HG03066 (cell line): ENCODE measurements at regions not wholly inside any gene's neighbourhood (a gene's known extent, or its start where the extent isn't known, plus 50 kb on each side); places are given as distances from the start of the nearest gene placed in this dataset.

Experiments
- ATAC-seq: cut with Tn5 transposase; IDR thresholded peaks from one replicate; pipeline ENCODE4 v1.9.1; 2021; ENCODE audit warnings: low read depth; ENCODE audit not compliant: unreplicated experiment

DNA sequence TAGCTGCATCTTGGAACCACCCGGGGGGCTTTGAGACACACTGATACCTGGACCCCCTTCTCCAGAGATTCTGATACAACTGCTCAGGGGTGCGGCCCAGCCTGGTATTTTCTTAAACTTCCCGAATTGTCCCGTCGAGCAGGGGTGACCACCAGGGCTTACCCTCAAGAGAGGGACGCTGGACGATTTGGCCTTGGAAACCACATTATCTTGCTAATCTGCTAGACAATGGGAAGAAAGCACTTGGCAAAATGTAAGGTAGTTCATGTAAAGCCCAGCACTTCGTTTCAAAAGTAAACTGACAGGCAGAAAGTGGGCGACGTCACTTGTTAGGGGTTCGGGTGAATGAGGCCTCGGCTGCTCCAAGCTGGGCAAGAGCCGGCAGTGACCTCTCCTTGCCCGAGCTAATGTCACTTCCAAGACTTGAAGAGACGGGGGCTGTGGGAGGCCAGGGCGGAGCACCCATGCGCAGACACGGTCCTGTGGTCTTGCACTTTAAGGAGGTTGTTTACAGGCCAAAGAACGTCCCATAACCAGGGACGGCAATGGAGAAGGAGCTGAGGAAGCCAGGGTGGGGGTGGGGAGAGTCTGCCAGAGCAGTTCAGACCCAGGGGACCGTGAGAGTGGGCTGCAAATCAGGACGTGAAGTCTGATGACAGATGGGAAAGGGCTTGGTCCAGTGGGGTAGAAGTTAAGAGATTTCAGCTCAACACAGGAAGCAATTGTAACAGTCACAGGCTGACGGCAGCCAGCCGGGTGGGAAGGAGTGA lies 152.7 kb upstream of the GSE1 start:
- ATAC-seq = no peak

DNA sequence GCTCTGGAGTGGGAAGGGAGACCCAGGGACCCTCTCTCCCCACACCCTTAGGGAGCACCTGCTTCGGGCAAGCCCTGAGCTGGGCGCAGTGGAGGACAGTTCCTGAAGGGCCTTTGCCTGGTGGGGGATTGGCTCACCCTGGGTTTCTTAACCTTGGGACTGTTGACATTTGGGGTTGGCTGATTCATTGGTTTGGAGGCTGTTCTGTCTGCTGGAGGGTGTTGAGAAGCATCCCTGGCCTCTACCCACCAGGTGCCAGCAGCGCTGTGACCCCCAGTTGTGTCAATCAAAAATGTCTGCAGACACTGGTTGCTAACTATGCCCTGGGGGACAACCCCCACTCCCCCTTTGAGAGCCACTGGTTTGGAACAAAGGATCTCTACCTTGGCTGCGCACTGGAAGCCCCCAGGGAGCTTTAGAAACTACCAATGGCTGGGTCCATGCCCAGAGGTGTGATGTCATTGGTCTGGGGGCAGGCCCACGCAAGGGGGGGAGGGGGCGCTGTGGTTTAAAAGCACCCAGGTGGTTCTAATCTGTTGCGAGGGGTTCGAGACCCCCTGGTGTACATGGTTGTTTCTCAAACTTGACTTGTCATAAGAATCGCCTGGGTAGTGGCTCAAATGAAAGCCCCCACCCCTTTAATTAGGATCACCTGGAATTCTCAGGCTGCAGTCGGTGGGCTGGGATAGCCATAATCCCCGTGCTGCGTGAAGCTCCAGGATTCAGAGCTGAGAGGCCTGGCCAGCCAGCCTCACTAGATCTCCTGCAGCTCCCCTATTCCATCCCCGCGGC lies 151.9 kb upstream of the GSE1 start:
- no peak for ATAC-seq

DNA sequence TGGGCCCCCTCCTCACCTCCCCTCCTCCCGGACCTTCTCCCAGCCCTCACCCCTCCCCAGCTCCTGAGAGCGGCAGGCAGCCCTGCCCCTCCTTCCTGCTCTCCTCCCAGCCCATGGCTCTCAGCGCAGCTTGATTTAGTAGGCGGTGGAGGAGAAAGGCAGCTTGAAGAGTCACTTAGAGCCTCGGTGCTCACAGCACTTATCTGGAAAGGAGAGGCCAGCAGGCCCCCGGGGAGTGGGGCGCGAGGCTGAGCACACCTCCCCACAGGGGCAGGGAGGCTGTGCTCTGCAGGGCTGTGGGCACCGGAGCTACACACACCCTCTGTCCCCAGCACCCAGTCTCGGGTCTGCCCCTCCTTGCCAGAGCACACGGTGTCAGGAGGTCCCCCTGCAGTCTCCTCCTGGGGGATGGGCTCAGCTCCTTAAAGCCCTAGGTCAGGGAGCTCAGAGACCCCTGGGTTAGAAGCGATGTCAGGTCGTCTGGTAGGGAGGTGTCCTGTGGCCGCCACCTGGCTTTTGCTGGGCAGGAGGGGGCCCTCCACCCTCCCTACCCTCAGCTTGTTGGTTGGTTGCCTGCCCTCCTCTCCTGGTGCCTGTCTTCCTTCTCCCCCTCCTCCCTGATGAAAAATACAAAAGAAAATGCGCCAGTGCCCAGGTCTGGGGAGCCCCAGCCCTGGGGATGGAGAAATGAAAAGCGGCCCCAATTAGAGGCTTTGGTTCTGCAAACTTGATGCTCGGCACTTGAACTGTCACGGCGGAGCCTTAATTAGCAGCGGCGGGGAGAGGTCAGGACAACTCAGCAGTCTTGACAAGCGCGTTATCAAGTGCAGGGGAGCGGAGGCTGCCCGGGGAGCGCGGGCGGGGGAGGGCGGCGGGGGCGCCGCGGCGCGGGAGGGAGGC lies 151.1 kb upstream of the GSE1 start:
- ATAC-seq = no peak

DNA sequence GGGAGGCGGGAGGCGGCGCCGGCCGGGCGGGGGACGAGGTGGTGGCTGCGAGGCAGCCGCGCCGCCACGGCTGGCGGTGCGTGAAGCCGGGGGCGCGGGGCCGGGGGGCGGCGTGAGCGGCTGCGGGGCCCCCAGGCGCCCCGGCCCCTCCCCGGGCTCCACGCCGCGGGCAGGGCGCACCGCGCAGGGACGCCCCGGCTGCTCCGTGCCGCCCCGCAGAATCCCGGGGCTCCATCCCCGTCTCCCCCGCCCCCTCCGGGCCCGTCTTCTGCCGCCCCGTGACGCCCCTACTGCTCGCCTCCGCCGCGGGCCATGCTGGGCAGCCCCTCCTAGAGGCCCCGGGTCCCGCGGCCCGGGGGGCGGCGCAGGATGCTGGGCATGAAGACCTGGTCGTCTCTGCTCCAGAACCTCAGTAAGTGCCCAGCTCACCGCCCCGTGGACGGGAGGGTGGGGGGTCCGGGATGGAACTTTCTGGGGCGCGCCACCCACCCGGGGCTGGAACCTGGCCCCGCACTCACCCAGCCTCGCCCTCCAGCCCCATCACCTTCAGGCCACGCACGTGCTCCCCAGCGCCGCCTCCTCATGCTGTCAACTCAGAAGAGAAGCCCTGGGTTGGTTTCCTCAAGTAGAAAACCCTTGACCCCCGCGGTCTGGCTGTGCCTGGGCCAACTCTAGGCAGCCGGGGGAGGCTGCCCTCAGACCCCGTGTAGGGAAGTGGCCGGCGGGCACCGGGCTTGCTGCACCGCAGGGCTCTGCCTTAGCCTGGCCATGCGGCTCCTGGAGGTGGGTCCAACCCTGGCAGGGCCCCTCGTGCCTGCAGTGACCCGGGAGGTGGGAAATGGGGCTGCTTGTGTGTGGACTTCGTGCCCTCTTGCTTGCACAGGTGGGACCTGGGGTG lies 150.2 kb upstream of the GSE1 start:
- ATAC-seq = no peak

DNA sequence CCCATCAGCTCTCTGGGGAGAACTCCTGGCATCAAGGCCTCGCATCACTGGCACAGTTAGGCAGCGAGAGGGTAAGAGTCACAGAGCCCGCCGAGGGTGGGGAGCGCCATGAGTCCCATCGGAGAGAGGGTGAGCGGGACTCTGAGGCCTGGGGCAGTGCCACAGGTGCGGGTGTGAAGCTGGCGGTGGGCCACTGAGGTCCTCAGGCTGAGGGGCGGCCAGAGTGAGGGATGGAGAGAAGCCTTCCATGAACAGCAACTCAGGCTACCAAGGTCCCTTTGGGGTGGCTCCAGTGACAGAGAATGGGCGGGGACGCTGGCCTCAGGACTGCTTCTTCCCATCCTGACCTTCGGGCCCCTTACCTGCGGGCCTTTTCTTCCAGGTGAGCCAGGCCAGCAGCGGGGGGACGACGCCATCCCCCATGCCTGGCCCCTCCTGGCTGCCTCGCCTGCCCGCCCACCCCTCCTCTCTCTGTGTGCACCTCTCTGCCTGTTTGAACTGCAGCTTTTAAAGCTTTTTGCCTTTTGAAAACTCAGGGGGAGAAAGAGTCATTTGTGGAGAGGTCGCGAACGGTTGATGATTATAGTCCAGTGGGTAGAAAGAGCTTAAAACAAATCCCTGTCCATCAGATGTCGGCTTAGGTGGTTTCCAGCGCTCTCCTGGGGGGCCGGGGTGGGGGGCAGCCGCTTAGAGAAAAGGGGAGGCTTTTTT lies 149.3 kb upstream of the GSE1 start:
- ATAC-seq = no peak

DNA sequence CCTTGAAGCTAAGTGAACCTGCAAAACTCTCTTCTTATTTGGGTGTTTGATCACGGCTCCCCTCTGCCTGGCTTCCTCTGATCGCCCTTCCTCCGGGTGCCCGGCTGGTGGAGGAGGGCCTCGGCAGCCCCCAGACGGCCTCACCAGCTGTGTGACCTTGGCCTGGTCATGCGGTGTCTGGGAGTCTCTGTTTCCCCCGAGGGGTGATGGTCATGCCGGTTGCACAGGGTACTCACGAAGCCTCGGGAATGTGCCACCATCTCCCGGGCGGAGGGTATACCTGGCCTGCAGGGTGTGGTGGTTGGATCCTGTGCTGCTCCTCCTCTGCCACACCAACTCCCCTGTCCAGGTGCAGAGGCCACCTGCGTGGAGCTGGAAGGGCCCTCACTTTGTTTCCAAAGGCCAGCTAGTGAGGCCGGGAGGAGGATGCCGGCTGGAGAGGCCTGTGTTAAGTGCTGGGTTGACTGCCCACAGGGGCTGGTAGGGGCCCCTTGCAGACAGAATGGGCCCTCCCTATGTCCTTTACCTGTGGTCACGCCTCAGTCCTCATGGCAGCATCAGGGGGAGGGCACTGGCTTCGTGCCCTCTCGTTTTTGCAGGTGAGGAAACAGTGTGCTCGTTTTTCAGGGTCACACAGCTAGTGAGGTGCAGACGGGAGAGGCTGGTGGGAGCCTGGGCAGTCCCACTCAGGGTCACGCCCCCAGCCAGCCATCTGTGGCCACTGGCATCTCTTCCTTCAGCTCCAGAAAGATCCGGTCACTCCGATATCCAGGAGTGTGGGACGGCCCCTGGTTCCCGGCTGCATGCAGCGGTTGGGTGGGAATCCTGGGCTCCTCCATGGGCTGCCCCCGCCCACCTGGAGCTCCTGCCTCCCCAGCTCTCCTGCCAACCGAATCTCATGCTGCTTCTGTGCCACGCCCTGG lies 148.5 kb upstream of the GSE1 start:
- no peak for ATAC-seq

DNA sequence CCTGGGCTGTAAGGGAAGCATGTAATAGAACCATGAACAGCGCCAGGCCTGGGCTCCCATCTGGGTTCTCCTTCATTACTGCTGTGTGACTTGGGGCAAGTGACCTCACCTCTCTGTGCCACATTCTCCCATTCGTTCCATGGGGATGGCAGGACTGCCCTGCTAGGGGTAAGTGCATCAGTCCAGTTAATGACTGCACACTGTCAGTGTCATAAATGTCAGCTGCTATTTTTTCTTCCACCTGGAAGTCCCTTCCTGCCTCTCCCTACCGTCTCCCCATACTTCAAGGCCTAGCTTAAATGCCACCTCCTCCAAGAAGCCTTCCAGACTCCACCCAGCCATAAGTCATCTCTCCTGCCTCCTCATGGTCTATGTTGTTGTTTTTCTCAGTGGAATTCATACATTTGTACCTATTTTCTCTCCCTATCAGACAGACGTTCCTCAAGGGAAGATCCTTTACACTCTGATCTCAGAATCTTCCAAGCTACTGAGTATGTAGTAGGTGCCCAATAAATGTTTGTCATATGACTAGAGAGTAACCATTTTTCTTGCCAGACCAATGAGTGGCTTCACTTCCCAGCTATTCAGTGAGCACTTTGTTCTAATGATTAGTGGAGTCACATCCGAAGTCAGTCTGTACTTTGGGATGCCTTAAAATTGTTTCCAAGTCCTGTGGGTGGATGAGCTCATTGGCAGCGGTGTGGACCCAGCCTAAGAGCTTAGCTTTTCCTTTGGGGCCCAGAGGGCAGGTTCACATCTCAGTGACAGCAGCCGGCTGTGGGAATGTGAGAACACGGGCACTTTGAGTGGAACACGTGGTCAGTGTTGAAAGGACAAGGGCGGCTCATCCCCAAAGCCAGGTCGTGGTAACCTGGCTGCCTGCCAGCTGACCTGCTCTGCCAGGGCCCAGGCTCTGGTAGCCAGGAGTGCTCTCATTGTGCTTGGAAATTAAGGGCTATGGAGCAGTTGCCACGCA lies 147.5 kb upstream of the GSE1 start:
- ATAC-seq = no peak

DNA sequence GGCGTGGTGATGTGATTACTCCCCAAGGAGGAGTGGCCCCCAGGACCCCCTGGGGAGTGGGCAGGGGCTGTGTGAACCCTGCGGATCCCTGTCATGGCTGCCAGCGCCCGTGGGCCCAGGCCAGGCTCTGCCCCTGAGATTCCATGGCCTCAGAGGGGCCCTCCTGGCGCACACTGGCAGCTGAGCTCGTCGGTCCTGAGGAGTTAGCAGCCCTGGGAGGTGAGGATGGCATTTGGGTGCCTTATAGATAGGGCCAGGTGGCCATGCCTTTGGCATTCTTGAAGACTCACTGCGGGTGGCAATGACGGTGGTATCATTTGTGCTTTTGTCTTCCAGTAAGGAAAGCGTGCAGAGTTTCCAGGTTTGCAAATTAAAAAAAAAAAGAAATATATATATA lies 146.8 kb upstream of the GSE1 start:
- ATAC-seq = no peak

DNA sequence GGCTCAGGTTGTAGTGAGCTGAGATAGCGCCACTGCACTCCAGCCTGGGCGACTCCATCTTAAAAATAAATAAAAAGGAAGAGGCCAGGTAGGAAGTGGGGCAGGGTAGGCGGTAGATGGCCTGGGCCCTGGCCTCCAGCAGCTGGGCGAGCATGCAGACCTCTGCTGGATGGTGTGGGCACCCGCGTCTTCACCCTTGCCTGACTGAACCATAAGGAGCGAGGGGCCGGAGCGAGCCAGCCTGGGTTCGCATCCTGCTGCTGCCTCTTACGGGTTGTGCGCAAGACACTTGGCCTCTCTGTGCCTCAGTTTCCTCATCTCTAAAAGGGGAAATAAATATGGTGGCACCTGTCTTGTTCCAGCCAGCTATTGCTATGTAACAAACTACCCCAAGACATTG lies 146.1 kb upstream of the GSE1 start:
- ATAC-seq = no peak

DNA sequence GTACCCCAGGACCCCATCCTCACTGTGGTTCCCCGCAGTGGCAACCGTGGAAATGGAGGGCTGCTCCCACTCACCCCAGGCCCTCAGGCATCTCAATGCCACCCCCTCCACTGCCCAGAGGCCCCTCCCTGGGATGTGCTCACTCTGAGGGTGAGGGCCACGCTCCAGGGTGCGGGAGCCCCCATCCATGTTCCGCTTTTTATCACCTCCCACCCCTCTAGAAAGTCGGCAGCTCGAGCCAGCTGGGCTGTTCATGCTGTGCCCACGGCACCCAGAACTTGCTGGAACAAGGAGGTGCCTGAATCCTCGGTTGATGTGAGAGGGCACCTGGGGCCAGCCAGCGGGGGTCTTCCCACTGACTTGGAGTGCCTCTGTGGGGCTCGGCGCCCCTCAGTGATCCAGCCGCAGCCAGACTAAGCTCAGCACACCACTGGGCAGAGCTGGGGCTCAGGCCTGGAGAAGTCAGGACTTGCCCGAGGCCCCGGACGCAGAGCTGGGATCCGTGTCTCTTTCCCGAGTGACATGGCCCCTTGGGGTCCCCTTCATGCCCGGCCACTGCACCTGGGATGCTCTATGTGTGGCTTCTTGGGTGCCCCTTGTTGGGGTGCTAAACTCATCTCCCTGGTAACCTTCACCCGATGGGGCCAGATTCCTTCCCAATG lies 143.1 kb upstream of the GSE1 start:
- ATAC-seq = no peak

DNA sequence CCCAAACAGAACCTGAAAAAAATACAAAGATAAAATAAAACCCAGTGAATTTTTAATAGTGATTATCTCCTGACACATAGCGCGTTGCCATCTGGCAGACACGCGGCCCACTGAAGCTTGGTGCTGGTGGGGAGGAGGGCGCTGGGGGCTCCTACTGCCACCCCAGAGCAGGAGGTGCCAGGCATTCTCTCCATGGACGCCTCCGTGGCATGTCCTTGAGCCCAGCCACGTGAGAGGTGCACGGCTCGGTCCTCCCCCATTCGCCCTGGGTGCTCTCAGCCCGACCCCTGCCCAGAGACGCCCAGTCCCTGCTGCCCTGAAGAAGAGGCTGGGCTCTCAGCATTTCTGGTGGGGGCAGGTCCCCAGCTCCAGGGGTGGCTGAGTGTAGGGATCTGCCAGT lies 142.2 kb upstream of the GSE1 start:
- ATAC-seq = no peak

DNA sequence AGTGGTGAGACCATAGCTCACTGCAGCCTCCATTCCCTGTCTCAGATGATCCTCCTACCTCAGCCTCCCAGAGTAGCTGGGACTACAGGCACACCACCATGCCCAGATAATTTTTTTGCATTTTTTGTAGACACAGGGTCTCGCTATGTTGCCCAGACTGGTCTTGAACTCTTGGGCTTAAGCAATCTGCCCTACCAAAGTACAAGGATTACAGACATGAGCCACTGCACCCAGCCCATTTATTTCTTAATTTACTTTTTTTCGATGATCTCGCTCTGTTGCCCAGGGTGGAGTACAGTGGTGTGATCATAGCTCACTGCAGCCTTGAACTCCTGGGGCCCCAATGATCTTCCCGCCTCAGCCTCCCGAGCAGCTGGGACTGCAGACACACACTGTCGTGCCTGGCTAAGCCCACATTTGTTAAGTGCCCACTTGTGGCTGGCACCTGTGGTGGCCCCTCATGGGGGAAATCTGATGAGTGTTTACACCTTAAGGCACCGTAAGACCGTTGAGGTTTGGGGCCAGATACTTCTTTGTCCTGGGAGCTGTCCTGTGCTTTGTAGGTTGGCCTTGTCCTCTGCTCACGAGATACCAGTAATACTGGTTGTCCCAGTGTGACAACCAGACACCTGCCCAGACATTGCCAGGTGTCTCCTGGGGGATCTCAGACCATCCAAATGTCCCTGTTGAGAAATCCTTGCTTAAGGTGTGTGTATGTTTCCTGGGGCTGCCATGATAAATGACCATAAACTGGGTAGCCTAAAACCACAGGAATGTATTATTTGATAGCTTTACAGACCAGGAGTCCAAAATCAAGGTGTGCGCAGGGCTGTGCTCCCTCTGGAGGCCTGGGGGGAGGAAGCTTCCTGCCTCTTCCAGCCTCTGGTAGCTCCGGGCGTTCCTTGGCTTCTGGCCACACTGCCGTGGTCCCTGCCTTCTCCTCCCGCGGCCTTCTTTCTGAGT lies 141.4 kb upstream of the GSE1 start:
- ATAC-seq = no peak

DNA sequence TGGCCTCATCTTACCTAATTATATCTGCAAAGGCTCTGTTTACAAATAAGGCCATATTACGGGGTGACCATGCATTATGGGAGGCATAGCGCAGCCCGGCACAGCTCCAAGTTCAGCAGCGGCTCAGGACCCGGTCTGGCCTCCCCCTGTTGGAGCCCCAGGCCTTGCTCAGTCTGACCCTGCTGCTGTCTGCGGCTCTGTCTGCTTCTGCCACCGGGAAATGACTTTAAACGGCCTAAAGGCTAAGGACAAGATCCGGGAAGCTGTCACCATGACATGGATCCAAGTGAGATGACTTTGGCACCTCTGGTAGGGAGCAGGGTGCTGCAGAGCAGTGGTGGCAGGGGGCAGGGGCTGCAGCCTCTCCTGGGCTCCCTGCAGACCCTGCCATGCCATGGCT lies 140.6 kb upstream of the GSE1 start:
- ATAC-seq = no peak

DNA sequence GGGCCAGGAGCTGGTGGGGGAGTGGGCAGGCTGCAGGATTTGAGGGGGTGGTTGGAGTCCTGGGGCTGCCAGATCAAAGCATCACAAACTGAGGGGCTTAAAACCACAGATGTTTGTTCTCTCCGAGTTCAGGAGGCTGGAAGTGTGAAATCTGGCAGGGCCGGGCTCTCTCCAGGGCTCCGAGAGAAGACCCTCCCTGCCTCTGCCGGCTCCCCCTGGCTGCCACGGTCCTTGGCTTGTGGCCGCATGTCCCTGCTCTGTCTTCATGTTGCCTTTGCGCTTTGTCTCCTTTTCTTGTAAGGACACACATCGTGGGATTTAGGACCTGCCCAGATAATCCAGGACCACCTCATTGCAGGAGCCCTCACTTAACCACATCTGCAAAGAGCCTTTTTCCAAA lies 139.8 kb upstream of the GSE1 start:
- no peak for ATAC-seq

DNA sequence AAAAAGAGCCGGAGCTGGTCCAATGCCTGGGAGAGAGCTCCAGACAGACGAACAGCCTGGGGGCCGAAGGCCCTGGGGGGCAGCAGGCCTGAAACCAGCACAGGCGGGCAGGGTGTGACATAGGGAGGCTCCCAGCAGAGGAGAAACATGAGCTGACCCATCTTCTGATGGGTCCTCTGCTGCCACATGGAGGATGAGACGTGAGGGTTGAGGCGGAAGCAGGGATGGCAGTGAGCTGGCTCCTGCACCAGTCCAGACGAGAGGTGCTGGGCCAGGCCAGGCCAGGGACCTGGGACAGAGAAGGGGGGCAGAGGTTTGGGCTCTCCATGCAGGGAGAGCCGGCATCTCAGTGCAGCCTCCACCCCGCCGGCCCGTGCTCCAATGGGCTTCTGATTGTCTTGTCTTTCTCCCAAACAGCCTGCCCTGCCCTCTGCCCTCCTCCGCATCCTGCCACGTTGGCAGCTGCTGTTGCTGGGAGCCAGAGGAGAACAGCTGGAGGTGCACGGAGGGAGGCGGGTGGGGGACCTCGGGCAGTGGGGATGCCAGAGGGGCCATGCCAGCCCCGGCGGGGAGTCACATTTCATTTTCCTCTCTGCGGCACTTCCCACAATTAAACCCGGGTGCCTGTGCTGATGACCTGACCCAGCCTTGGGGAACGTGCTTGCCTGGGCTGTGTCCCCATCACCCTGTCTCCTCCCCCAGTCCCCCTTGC lies 139.1 kb upstream of the GSE1 start:
- no peak for ATAC-seq
